ENCODE measurements at regions not wholly inside any gene's neighbourhood (a gene's known extent, or its start where the extent isn't known, plus 50 kb on each side); places are given as distances from the start of the nearest gene placed in this dataset.

- Histone ChIP-seq H3K36me3 (no peaks in the 10 kb centered on the region), H3K4me1 (peaks cover 0 to 3% of the 10 kb centered on the region in 2 donors), H3K9me3 (no peaks in the 10 kb centered on the region), H3K27ac (no peak overlapping the region), H3K4me3 (no peak overlapping the region), H3K27me3 (no peaks in the 10 kb centered on the region)
- no peak for TF ChIP-seq CTCF (IDR thresholded peaks at IDR 0.05)
- DNase-seq (no peak), ATAC-seq (no peak)
- intact Hi-C loops (cut with DNase I), result no loop called here
These were observed 64.3 kb upstream of the RBBP8 start for GRCh38 chr18:22868831-22869230.

GRCh38 chr18:22871809-22872525 lies 61.2 kb upstream of the RBBP8 start:
- DNase-seq, result no peak
- Histone ChIP-seq H3K9me3 (no peaks in the 10 kb centered on the region), H3K27me3 (no peaks in the 10 kb centered on the region), H3K36me3 (no peaks in the 10 kb centered on the region), H3K4me3 (no peak overlapping the region), H3K4me1 (peaks cover 0 to 3% of the 10 kb centered on the region in 2 donors), H3K27ac (no peak overlapping the region)
- peak; percentile 69 for ATAC-seq
- no peak for TF ChIP-seq CTCF (IDR thresholded peaks at IDR 0.05)
- intact Hi-C loops (cut with DNase I), result no loop called here

- Histone ChIP-seq H3K27ac (no peak overlapping the region), H3K27me3 (no peaks in the 10 kb centered on the region), H3K4me3 (no peak overlapping the region), H3K9me3 (no peaks in the 10 kb centered on the region), H3K36me3 (no peaks in the 10 kb centered on the region), H3K4me1 (peaks cover 0 to 3% of the 10 kb centered on the region in 2 donors)
- ATAC-seq (peak; percentile 91), DNase-seq (no peak)
- TF ChIP-seq CTCF (IDR thresholded peaks at IDR 0.05), result no peak
- intact Hi-C loops (cut with DNase I), result no loop called here
These were observed 60.1 kb upstream of the RBBP8 start for GRCh38 chr18:22872900-22873537.

GRCh38 chr18:22879293-22879692 lies 53.8 kb upstream of the RBBP8 start:
- no peak for TF ChIP-seq CTCF (IDR thresholded peaks at IDR 0.05)
- DNase-seq, result no peak
- Histone ChIP-seq H3K9me3 (no peaks in the 10 kb centered on the region), H3K27me3 (no peaks in the 10 kb centered on the region), H3K4me3 (no peak overlapping the region), H3K27ac (no peak overlapping the region), H3K4me1 (no peaks in the 10 kb centered on the region), H3K36me3 (no peaks in the 10 kb centered on the region)
- ATAC-seq, result no peak
- intact Hi-C loops (cut with DNase I), result no loop called here

- H3K4me3 ChIP-seq, result no peak overlapping the region
- intact Hi-C loops (cut with DNase I), result no loop called here
- H3K36me3 ChIP-seq, result no peaks in the 10 kb centered on the region
- DNase-seq (no peak), ATAC-seq (no peak)
- no peaks in the 10 kb centered on the region for H3K27me3 ChIP-seq
- no peaks in the 10 kb centered on the region for H3K4me1 ChIP-seq
- peaks cover 0 to under 1% of the 10 kb centered on the region in 2 donors for H3K9me3 ChIP-seq
- H3K27ac ChIP-seq, result no peak overlapping the region
- no peak for TF ChIP-seq CTCF (IDR thresholded peaks at IDR 0.05)
These were observed 51.0 kb upstream of the RBBP8 start for GRCh38 chr18:22882084-22882483.
